ENCODE measurements at regions not wholly inside any gene's neighbourhood (a gene's known extent, or its start where the extent isn't known, plus 50 kb on each side); places are given as distances from the start of the nearest gene placed in this dataset.

DNA sequence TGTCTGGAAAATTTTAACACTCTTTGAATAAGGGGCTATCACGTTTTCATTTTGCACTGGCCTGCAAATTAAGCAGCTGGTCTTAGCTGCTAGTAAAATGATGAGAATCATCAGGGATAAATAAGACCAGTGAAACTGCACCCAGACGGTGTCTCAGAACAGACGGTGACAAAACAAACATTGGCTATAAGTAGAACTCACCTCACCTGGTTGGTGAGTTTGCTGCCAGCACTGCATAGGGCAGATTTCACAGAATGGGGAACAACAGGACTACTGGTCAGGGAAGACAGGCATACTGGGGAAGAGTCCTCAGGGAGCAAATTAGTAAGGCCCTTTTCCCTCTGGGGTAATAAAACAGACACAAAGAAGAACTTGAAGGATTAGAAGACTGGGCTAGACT, 175.9 kb upstream of the CITED2 start:
- TF ChIP-seq, protein P1, sequence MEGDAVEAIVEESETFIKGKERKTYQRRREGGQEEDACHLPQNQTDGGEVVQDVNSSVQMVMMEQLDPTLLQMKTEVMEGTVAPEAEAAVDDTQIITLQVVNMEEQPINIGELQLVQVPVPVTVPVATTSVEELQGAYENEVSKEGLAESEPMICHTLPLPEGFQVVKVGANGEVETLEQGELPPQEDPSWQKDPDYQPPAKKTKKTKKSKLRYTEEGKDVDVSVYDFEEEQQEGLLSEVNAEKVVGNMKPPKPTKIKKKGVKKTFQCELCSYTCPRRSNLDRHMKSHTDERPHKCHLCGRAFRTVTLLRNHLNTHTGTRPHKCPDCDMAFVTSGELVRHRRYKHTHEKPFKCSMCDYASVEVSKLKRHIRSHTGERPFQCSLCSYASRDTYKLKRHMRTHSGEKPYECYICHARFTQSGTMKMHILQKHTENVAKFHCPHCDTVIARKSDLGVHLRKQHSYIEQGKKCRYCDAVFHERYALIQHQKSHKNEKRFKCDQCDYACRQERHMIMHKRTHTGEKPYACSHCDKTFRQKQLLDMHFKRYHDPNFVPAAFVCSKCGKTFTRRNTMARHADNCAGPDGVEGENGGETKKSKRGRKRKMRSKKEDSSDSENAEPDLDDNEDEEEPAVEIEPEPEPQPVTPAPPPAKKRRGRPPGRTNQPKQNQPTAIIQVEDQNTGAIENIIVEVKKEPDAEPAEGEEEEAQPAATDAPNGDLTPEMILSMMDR (IDR thresholded peaks at IDR 0.05 in 4 of 5, conservative IDR thresholded peaks at IDR 0.05 in 1 of 5): no peak
- TF ChIP-seq POLR2A (IDR thresholded peaks at IDR 0.05): no peak
